ENCODE measurements at regions not wholly inside any gene's neighbourhood (a gene's known extent, or its start where the extent isn't known, plus 50 kb on each side); places are given as distances from the start of the nearest gene placed in this dataset.

GRCh38 chr2:238574490-238575271 lies 148.0 kb downstream of the ASB1 start:
- no peak for DNase-seq
- Histone ChIP-seq H3K4me3 (no peak overlapping the region), H3K27me3 (replicated peaks in 1 of 7) (peaks cover 0 to 29% (median 0%) of the 10 kb centered on the region in 7 donors), H3K27ac (no peak overlapping the region), H3K36me3 (no peaks in the 10 kb centered on the region), H3K4me1 (no peaks in the 10 kb centered on the region), H3K9me3 (peaks cover 0 to 6% (median 0%) of the 10 kb centered on the region in 8 donors)
- no peak for TF ChIP-seq CTCF (IDR thresholded peaks at IDR 0.05 in 8 of 11, conservative IDR thresholded peaks at IDR 0.05 in 3 of 11)
- no peak for TF ChIP-seq POLR2A (IDR thresholded peaks at IDR 0.05)
- no peak for TF ChIP-seq POLR2AphosphoS5 (IDR thresholded peaks at IDR 0.05)
- intact Hi-C loops (cut with DNase I; ENCODE audit: low total_unique reads) = no loop called here
- WGBS, 5 donors = 78 to 84% (median 79%) methylated on average over 13 to 17 of the region's 17 CpGs

GRCh38 chr2:238576674-238577073 lies 149.9 kb downstream of the ASB1 start:
- intact Hi-C loops (cut with DNase I; ENCODE audit: low total_unique reads) = no loop called here
- peaks cover 0 to 32% (median 0%) of the 10 kb centered on the region in 7 donors for H3K27me3 ChIP-seq (replicated peaks in 1 of 7)
- H3K9me3 ChIP-seq = peaks cover 0 to 6% (median 0%) of the 10 kb centered on the region in 8 donors
- H3K4me1 ChIP-seq = no peaks in the 10 kb centered on the region
- TF ChIP-seq CTCF (IDR thresholded peaks at IDR 0.05 in 8 of 11, conservative IDR thresholded peaks at IDR 0.05 in 3 of 11) (no peak), POLR2A (IDR thresholded peaks at IDR 0.05) (no peak), POLR2AphosphoS5 (IDR thresholded peaks at IDR 0.05) (no peak)
- H3K4me3 ChIP-seq = no peak overlapping the region
- DNase-seq = no peak
- no peaks in the 10 kb centered on the region for H3K36me3 ChIP-seq
- H3K27ac ChIP-seq = no peak overlapping the region
- 60 to 80% (median 69%) methylated on average over 3 of the region's 3 CpGs for WGBS, 5 donors

- Histone ChIP-seq H3K27ac (no peak overlapping the region), H3K4me1 (no peaks in the 10 kb centered on the region), H3K9me3 (peaks cover 0 to 6% (median 0%) of the 10 kb centered on the region in 8 donors), H3K4me3 (no peak overlapping the region), H3K27me3 (replicated peaks in 1 of 7) (peaks cover 0 to 32% (median 0%) of the 10 kb centered on the region in 7 donors), H3K36me3 (no peaks in the 10 kb centered on the region)
- 64 to 77% (median 69%) methylated on average over 9 of the region's 9 CpGs for WGBS, 5 donors
- intact Hi-C loops (cut with DNase I; ENCODE audit: low total_unique reads) = no loop called here
- TF ChIP-seq CTCF (IDR thresholded peaks at IDR 0.05 in 8 of 11, conservative IDR thresholded peaks at IDR 0.05 in 3 of 11) = no peak
- TF ChIP-seq POLR2AphosphoS5 (IDR thresholded peaks at IDR 0.05) = no peak
- TF ChIP-seq POLR2A (IDR thresholded peaks at IDR 0.05) = no peak
- peak; percentile 50 for DNase-seq
Observed at GRCh38 chr2:238578256-238578655, 151.5 kb downstream of the ASB1 start.

GRCh38 chr2:238580486-238580885 lies 153.8 kb downstream of the ASB1 start:
- intact Hi-C loops (cut with DNase I; ENCODE audit: low total_unique reads) = no loop called here
- WGBS, 5 donors = 59 to 71% (median 67%) methylated on average over 3 to 4 of the region's 4 CpGs
- no peak overlapping the region for H3K4me3 ChIP-seq
- peaks cover 0 to 28% (median 0%) of the 10 kb centered on the region in 7 donors for H3K27me3 ChIP-seq (replicated peaks in 1 of 7)
- TF ChIP-seq POLR2A (IDR thresholded peaks at IDR 0.05) (no peak), POLR2AphosphoS5 (IDR thresholded peaks at IDR 0.05) (no peak), CTCF (IDR thresholded peaks at IDR 0.05 in 8 of 11, conservative IDR thresholded peaks at IDR 0.05 in 3 of 11) (no peak)
- no peaks in the 10 kb centered on the region for H3K36me3 ChIP-seq
- H3K27ac ChIP-seq = no peak overlapping the region
- H3K4me1 ChIP-seq = no peaks in the 10 kb centered on the region
- H3K9me3 ChIP-seq = peaks cover 0 to 10% (median 0%) of the 10 kb centered on the region in 8 donors
- peak; percentile 49 for DNase-seq

Measured in spleen (tissue), 11 donors.